M059J (cell line): ENCODE measurements at regions not wholly inside any gene's neighbourhood (a gene's known extent, or its start where the extent isn't known, plus 50 kb on each side); places are given as distances from the start of the nearest gene placed in this dataset.

ENCODE experiments used
- DNase-seq: peaks from one replicate; pipeline ENCODE4 v3.0.0-alpha.2; 2012; ENCODE audit warnings: low read depth

DNA sequence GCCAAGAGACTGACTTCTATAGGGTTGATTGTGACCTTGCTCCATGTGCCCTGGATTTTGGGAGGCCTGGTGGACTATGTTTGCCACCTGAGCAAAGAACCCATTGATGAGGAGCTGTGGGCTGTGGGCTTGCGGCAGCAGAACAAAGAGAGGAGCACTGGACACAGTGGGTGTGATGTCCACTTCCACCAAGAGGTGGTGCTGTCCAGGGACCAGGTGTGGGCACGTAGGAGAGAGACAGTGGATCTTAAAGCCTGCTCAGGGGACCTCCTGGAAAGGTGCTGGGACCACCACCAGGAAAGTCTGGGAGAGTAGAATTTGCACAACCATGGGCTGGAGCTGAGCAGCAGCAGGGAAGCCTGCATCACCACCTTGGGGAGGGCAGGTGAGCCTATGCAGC lies 106.7 kb upstream of the ETS2 start:
- no peak for DNase-seq

DNA sequence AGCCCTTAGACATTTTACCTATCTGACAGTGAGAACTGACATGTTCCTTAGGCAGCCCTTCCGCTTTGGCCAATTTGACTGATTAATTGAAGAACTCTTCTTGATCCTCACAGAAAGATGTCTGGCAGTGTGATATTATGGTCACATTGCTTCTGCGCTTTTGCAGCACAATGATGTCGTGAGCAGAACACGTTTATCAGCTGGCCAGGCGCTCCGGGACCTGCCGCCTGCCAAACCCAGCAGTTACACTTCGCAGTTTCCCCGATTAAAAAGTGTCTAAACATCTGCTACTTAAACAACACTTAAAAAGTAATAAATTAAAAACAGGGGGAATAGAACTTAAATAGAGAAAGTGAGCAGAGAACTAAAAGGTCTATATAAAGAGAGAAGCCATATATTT lies 103.5 kb upstream of the ETS2 start:
- no peak for DNase-seq

DNA sequence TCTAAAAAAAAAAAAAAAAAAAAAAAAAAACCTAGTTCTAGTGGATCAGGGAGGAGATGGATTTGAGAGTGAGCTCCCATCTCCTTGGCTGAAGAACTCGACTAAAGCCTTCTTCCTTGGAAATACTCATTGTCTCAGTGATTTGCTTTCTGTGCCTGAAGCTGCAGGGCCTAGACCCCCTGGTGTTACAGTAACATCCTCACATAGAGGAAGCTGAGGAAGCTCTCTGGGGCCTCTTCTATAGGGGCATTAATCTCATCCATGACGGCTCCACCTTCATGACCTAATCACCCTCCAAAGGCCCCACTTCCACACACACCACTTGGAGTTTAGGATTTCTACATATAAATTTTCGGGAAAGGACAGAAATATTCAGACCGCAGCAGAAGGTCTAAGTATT lies 95.9 kb upstream of the ETS2 start:
- DNase-seq = no peak

DNA sequence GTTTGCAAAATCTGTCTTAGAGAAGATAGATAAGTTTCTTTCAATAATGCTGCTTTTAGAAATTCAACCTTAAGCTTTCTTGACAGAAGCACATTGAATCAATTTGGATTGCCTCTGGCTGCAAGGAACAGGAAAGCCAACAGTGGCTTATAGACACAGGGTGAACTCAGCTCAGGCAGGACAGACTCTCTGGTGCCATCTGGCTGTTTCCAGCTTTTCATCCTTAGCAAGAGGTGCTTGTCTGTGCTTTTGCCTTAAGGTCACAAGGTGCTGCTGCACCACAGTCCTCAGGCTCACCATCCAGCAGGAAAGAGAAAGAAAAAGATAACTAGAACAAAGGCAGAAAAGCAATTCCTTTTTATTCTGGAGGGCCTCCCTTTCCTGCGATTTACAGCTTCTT lies 93.7 kb upstream of the ETS2 start:
- peak; percentile 63 for DNase-seq

- DNase-seq = no peak
Observed at GRCh38 chr21:38712664-38713063, 93.1 kb upstream of the ETS2 start.

DNA sequence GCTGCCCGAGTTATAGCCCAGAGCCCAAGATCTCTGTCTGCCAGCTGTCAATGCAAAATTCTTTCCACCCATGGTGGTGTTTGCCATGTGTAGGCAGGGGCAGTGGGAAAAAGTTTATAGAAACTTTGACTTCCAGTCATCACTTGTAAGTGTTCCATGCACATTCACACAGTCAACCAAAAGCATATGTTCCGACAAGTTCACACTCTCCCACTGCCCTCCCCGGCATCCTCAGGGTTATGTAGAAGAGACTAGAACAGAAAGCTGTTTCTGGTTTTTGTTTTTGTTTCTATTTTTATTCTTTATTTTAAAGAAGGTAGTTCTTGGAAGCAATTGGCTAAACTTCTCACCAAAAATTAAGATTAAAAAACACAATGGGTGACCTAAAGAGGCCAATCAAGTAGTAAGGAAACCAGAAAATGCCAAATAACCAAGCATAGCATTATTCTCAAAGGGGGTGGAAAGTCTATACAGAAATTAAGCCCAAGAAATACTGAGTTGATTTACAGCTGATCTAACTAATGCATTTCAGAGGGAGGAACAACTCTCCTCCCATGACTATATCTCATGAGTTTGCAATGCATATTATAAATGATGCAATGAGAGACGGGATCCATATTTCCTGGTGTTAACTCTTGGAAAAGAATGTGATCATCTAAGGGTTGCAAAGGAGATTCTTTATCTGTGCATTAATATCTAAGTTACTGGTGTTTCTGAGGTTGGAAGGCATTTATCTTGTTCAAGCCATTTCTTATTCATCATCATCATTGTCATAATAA lies 91.5 kb upstream of the ETS2 start:
- DNase-seq = no peak

DNA sequence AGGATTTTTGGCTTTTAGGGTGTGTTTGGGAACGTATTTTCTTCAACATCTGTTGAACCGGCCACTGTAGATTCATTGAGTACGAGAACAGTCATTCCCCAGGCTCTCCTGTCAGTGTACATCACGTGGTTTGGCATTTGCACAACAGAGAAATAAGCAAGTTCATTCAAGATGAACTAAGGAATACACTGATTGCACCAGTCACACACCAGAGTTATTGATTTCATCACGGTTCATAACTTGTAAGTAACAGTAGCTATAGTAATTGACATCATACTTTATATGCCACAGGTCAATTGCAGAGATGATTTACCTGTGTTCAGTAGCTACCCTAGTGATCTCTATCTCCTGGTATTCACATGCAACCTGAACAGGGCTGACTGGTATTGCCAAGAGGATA lies 90.7 kb upstream of the ETS2 start:
- DNase-seq = no peak

DNA sequence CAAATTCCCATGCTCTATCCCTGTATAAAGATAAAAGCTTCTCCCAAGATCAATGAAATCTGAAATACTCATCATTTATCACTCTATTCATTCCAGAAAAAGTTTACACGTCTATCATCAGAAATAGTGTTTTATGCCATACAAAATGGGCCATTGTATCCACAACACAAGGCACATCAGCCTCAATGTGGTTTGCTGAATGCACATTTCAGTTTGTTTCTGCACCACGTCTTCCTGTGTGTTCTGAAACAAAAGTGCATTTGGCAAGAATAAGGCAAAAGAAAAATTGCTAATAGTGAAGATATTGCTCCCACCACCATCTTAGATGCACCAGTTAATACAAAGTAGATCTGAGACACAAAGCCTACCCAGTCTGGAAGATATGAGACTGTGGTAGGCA lies 89.6 kb upstream of the ETS2 start:
- DNase-seq = no peak

GRCh38 chr21:38716942-38717341 lies 88.8 kb upstream of the ETS2 start:
- peak; percentile 72 for DNase-seq

GRCh38 chr21:38718481-38718880 lies 87.2 kb upstream of the ETS2 start:
- no peak for DNase-seq

DNA sequence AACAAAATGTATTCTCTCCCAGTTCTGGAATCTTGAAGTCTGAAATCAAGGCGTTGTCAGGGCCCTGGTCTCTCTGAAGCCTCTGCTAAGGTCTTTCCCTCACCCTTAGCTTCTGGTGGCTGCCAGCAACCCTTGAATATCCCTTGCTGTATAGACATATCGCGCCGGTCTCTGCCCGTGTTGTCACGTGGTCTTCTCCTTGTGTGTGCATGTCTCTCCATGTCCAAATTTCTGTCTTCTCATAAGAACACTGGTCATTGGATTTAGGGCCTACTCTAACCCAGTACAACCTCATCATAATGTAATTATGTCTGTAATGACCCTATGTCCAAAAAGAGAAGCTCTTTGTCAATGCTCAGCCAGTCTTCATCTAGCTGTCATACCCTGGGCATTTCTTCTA lies 85.7 kb upstream of the ETS2 start:
- DNase-seq = no peak

- peak; percentile 22 for DNase-seq
Observed at GRCh38 chr21:38721055-38721454, 84.7 kb upstream of the ETS2 start.

- peak; percentile 64 for DNase-seq
Observed at GRCh38 chr21:38721958-38722357, 83.8 kb upstream of the ETS2 start.

DNA sequence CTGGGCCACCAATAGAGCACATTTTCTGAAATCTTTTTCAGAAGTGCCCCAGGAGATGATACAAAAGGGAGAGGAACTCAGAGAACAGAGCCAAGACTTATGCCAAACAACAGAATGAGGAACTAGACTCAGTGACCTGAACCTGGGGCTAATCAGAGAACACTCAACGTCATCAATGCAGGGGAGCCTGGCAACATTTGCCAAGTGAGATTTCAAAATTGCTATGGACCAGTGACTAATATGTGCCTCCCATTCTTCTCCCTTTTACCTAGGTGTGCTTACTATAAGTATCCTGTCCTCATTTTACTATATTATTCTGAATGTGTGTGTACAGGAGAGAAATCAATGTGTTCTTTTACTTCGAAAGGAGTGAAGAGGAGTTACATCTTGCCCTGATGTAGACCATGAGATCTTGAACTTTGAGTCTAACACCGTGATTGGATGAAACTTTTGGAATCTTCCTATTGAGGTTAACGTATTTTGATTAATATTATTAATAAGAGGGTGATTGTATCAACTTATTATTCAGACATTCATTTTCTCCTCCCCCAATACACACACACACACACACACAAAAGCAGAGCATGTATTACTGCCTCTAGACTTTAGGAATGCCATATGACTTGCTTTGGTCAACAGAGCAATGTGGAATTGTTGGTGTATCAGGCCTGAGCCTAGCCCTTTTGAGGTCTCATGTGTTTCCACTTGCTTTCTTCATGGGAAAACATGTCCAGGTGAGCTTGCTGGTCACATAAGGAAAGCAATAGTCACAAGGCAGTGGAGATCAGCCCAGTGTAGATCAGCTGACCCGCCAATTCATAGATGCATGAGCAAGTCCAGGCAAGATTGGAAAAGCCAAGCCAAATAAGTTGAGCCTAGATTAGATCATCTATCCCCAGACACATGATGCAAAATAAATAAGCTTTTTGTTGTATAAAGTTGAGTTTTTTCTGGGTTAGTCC lies 80.3 kb upstream of the ETS2 start:
- no peak for DNase-seq

- DNase-seq = no peak
Observed at GRCh38 chr21:38726482-38726881, 79.2 kb upstream of the ETS2 start.

GRCh38 chr21:38729291-38729690 lies 76.4 kb upstream of the ETS2 start:
- no peak for DNase-seq

GRCh38 chr21:38729754-38730379 lies 75.9 kb upstream of the ETS2 start:
- no peak for DNase-seq

- DNase-seq = peak; percentile 88
Observed at GRCh38 chr21:38733972-38734546, 71.7 kb upstream of the ETS2 start.

DNA sequence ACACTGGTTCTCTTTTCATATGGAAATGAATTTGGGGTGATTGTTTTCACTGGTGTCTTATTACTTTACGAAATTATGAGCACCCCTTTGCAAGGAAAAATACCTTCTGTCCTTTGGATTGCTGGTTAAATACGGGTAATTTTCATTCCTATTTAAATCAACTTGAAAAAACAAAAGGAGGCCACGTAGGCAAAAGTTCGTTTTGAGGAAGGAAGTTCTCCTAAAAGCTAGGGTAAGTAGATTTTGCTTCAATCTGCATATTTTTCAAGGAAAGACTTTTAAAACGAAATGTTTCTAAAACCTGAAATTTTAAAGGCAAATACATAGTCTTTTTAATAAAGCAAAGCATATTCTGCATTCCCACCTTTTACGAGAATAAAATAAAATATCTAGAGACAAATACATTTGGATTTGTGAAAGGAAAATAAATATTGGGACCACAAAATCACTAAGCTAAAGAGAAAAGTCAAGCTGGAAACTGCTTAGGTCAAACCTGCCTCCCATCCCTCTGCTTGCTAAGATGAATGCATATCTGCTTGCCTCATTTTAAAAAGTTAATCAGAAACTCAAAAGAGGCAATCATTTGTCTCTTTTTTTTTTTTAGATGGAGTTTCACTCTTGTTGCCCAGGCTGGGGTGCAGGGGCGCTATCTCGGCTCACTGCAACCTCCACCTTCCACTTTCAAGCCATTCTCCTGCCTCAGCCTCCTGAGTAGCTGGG lies 70.9 kb upstream of the ETS2 start:
- DNase-seq = no peak

DNA sequence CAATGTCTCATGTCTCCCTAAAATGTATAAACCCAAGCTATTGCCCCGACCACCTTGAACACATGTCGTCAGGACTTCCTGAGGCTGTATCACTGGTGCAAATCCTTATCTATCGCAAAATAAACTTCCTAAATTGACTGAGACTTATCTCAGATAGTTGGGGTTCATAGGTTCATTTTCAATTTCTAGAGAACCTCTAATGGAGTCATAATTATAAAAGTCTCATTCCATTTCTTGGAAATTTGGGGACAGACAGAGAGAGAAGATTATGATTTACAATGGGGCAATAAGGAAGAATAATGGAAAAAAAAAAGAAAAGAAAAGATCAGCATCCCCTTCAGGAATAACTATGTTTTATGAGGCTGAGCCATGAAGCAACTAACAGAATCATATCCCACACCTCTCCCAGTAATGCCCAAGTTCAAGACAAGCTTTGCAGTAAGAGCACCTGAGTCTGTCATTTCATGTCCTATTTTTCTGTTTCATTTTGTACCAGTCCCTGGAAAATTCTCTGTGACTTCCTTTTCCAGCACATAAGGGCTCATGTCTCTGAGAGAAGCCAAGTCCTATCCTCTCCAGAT lies 70.0 kb upstream of the ETS2 start:
- no peak for DNase-seq

DNA sequence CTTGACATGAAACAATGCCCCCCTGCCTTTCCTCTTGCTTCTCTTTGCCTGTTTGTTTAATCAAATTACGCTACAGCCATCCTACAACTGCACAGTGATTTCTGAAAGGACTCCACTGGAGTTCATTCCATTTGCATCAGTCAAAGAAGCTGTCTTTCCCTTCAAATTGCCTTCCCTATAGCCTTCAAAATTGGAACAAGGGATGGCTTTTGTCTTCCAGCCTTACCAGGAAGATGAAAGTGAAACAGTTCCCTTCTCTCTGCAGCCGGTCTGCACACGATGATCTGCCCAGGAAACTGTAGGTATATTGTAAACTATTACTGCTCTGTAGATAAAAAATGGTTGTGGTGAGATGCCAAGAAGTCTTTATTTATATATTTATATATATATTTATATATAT lies 65.6 kb upstream of the ETS2 start:
- DNase-seq = peak; percentile 61
